AG04450 (cell line): ENCODE measurements at regions not wholly inside any gene's neighbourhood (a gene's known extent, or its start where the extent isn't known, plus 50 kb on each side); places are given as distances from the start of the nearest gene placed in this dataset.

Experiments used
- CTCF ChIA-PET: fragments of 300-600, 350-600 bp; formaldehyde crosslinking; extraction: SDS; loops from one replicate; lab custom pipeline; 2022; ENCODE audit warnings: antibody characterized with exemption, inconsistent platforms; lab: Charles Lee
- POLR2A ChIA-PET: fragments of 350-600 bp; formaldehyde crosslinking; extraction: SDS; loops from one replicate; lab custom pipeline; 2021; ENCODE audit warnings: antibody characterized with exemption, inconsistent platforms; lab: Yijun Ruan, JAX
- DNase-seq: peaks from one replicate; pipeline ENCODE4 v3.0.0-alpha.2; 2011; ENCODE audit warnings: low read depth, low spot score
- H3K27ac ChIP-seq: one replicate; pipeline ENCODE4 v1.5.1; 2012; ENCODE audit warnings: low read depth, low read length, control low read depth
- H3K27me3 ChIP-seq: one replicate; pipeline ENCODE4 v1.6.0; 2012; ENCODE audit warnings: low read length; ENCODE audit not compliant: control insufficient read depth, insufficient read depth
- H3K4me3 ChIP-seq: 2 replicates; pipeline ENCODE4 v1.5.1; 2011; ENCODE audit warnings: mild to moderate bottlenecking, low read depth, low read length, control low read depth
- H3K9me3 ChIP-seq: 2 replicates; pipeline ENCODE4 v1.5.1; 2012; ENCODE audit warnings: low read length; ENCODE audit not compliant: control insufficient read depth, insufficient read depth
- TF ChIP-seq, protein P1 (sequence below): IDR thresholded peaks from 2 replicates; pipeline ENCODE4 v1.5.1; 2011; ENCODE audit warnings: low read depth, low read length, control low read depth, inconsistent platforms

DNA sequence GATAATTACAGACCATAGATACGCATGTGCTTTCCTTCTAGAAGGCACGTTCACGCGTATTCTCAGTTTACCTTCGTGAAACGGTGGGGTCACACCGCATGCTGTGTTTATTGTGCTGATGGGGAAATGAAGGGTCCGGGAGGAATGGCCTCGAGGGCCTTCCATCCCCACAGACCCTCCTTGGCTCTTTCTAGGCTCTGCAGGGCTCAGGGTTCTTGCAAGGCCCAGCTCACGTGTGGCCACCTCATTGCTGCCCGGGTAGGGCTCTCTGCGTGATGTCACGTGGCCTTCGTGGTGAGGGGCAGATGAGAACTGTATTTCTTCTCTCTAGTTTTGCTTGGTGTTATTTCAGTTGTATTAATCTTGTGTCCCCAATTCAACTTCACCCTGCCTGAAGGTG, 133.5 kb upstream of the ALKAL2 start:
- H3K9me3 ChIP-seq = peaks cover 64% of the 10 kb centered on the region
- no peak overlapping the region for H3K4me3 ChIP-seq
- ChIA-PET CTCF (no interaction called here), POLR2A (no interaction called here)
- TF ChIP-seq, protein P1, sequence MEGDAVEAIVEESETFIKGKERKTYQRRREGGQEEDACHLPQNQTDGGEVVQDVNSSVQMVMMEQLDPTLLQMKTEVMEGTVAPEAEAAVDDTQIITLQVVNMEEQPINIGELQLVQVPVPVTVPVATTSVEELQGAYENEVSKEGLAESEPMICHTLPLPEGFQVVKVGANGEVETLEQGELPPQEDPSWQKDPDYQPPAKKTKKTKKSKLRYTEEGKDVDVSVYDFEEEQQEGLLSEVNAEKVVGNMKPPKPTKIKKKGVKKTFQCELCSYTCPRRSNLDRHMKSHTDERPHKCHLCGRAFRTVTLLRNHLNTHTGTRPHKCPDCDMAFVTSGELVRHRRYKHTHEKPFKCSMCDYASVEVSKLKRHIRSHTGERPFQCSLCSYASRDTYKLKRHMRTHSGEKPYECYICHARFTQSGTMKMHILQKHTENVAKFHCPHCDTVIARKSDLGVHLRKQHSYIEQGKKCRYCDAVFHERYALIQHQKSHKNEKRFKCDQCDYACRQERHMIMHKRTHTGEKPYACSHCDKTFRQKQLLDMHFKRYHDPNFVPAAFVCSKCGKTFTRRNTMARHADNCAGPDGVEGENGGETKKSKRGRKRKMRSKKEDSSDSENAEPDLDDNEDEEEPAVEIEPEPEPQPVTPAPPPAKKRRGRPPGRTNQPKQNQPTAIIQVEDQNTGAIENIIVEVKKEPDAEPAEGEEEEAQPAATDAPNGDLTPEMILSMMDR = no peak
- H3K27me3 ChIP-seq = no peaks in the 10 kb centered on the region
- DNase-seq = no peak
- H3K27ac ChIP-seq = no peak overlapping the region

DNA sequence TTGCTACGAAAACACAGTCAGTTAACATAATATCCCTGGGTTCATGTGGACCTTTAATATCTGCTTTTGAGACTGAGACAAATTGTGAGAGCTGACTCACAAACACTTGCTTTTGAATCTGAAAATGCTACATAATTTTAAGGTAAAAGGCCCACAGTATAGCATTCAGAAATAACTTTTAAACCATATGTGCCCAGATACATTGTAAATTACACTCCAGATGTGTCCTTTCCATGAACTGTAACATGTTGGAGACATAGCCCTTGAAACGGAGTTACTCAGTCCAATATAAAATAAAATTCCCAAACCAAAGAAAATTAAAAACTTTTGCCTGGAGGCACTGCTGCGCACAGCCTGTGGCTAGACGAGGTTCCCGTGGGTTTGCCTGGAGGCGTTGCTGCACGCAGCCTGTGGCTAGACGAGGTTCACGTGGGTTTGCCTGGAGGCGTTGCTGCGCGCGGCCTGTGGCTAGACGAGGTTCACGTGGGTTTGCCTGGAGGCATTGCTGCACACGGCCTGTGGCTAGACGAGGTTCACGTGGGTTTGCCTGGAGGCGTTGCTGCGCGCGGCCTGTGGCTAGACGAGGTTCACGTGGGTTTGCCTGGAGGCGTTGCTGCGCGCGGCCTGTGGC, 131.9 kb upstream of the ALKAL2 start:
- Histone ChIP-seq H3K4me3 (no peak overlapping the region), H3K27me3 (no peaks in the 10 kb centered on the region), H3K27ac (no peak overlapping the region), H3K9me3 (peaks cover 59% of the 10 kb centered on the region)
- ChIA-PET POLR2A (no interaction called here), CTCF (no interaction called here)
- no peak for DNase-seq
- TF ChIP-seq, protein P1 = no peak

DNA sequence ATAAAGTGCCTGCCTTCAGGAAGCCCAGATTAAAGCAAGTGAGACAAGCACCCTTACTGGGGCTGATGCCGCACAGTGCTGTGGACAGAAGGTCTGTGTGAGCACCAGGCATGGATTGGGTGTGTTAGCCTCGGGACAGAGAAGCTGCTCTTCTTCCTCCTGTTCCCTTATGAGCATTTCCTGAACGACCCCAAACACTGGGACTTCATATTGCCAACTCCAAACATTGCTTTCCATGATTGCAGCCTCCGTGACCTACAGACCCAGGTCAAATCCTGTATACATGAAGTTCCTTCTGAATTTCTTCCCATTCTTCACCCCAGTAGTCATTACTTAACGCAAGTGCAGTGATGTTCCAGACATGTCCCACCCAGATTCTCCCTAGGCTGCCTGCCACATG, 129.8 kb upstream of the ALKAL2 start:
- no peak for DNase-seq
- peaks cover 40% of the 10 kb centered on the region for H3K9me3 ChIP-seq
- no peaks in the 10 kb centered on the region for H3K27me3 ChIP-seq
- no peak overlapping the region for H3K4me3 ChIP-seq
- TF ChIP-seq, protein P1 = no peak
- H3K27ac ChIP-seq = no peak overlapping the region
- CTCF ChIA-PET = no interaction called here
- POLR2A ChIA-PET = no interaction called here

DNA sequence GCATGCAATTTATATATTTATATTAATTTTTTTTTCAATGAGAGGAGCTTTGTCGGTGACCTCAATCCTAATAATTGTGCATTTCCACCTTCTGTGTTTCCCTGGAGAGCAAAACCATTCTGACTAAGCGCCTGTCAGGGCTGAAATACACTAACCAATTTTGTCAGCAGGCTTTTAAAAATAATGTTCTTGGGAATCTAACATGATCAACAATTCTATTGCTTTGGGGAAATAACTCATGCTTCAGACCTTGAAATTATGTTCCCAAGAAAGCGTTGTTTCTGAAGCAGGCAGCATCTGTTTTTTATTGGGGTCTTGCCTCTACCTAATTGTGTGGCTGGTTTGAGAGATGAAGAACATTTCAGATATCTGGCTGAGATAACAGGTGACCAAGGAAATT, 129.1 kb upstream of the ALKAL2 start:
- TF ChIP-seq, protein P1 = no peak
- Histone ChIP-seq H3K4me3 (no peak overlapping the region), H3K9me3 (peaks cover 35% of the 10 kb centered on the region), H3K27ac (no peak overlapping the region), H3K27me3 (no peaks in the 10 kb centered on the region)
- POLR2A ChIA-PET = no interaction called here
- no peak for DNase-seq
- CTCF ChIA-PET = no interaction called here

DNA sequence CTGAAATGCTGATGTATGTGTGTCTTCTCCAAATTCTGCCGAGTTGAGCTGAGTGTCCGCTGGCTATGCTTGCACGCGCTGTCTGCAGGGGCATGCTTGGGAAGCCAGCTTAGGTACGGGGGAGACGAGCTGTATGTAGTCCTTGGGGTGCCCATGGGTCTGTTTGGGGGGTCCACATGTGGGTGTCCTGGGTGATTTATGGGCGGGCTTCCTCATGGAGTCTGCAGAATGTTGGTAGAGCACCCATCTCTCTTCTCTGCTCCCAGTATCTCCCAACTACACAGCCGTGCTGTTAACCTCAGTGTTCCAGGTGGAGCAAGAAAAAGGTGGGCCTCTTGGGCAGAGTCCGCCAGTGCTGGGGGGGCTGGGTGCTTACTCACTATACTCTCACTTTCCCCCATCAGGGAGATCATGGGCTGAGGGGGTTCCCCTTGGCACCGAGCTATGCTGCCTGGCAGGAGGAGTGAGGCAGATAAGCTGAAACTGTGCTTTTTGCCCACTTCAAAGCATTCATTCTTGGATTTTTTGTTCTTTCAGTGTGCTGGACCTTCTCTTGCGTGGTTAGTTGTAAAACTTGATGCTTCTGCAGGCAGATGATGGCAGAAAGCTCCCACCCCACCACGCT, 128.2 kb upstream of the ALKAL2 start:
- Histone ChIP-seq H3K4me3 (no peak overlapping the region), H3K9me3 (peaks cover 27% of the 10 kb centered on the region), H3K27ac (no peak overlapping the region), H3K27me3 (no peaks in the 10 kb centered on the region)
- TF ChIP-seq, protein P1 = no peak
- no peak for DNase-seq
- ChIA-PET CTCF (no interaction called here), POLR2A (no interaction called here)
